GM10248 (cell line): ENCODE measurements at regions not wholly inside any gene's neighbourhood (a gene's known extent, or its start where the extent isn't known, plus 50 kb on each side); places are given as distances from the start of the nearest gene placed in this dataset.

Experiments
- CTCF ChIA-PET: fragments of 300-600 bp; sonication (Branson Sonifier 250); formaldehyde crosslinking; extraction: SDS; loops from one replicate; lab custom pipeline; 2021; ENCODE audit warnings: antibody characterized with exemption; lab: Yijun Ruan, JAX
- POLR2A ChIA-PET: fragments of 350-650 bp; sonication (Branson Sonifier 250); formaldehyde crosslinking; extraction: SDS; loops from one replicate; lab custom pipeline; 2020; ENCODE audit warnings: antibody characterized with exemption; lab: Yijun Ruan, JAX
- DNase-seq: peaks from one replicate; pipeline ENCODE4 v3.0.0; 2012; ENCODE audit errors: extremely low spot score
- TF ChIP-seq, protein P1 (sequence below): IDR thresholded peaks from 2 replicates; pipeline ENCODE4 v1.5.1; 2012; ENCODE audit warnings: mild to moderate bottlenecking, low read depth; ENCODE audit errors: extremely low read depth, missing control alignments, control extremely low read depth

DNA sequence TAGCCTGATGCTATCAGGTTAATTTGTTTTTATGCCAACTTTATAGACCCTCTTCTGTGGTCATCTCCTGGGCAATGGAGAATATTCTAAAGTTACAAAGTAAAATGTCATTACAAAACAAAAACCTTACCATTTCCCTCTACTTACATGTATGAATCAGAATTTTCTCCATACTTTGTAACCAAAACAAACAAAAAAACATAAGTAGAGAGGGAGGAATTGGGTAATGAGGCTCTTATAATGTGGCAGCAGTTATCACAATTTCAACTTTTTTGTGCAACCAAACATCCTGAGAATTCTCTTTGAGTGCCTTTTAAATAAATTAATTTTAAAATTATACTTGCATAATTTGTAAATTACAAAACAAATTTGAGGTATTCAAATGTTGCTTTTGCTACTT lies 332.8 kb downstream of the TXNL1 start:
- POLR2A ChIA-PET = no interaction called here
- DNase-seq = no peak
- CTCF ChIA-PET = no interaction called here
- TF ChIP-seq, protein P1, sequence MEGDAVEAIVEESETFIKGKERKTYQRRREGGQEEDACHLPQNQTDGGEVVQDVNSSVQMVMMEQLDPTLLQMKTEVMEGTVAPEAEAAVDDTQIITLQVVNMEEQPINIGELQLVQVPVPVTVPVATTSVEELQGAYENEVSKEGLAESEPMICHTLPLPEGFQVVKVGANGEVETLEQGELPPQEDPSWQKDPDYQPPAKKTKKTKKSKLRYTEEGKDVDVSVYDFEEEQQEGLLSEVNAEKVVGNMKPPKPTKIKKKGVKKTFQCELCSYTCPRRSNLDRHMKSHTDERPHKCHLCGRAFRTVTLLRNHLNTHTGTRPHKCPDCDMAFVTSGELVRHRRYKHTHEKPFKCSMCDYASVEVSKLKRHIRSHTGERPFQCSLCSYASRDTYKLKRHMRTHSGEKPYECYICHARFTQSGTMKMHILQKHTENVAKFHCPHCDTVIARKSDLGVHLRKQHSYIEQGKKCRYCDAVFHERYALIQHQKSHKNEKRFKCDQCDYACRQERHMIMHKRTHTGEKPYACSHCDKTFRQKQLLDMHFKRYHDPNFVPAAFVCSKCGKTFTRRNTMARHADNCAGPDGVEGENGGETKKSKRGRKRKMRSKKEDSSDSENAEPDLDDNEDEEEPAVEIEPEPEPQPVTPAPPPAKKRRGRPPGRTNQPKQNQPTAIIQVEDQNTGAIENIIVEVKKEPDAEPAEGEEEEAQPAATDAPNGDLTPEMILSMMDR = no peak

DNA sequence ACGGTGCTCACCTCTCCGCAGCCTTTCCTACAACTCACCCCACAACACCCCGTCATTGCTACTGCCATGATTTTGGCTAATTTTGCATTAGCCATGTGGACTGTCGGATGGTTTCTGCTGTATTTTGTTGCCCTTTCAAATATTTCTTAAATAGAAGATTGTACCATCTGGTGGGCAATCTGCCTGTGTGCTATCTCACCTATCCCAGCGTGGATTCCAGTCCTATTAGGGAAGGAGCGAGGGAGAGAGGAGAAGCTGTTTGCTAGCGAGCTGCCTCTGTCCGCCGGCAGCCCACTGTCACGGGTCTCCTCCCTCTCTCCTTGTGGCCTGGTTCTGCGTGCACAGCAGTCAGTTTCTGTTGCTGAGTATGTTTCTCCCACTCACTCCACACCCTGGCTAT lies 336.2 kb downstream of the TXNL1 start:
- TF ChIP-seq, protein P1 = no peak
- no peak for DNase-seq
- ChIA-PET CTCF (interaction anchor here (1.4 kb wide), 1 partner anchor 17 kb away, joined by 3 read pairs; no protein-coding TSS in a partner anchor), POLR2A (no interaction called here)

DNA sequence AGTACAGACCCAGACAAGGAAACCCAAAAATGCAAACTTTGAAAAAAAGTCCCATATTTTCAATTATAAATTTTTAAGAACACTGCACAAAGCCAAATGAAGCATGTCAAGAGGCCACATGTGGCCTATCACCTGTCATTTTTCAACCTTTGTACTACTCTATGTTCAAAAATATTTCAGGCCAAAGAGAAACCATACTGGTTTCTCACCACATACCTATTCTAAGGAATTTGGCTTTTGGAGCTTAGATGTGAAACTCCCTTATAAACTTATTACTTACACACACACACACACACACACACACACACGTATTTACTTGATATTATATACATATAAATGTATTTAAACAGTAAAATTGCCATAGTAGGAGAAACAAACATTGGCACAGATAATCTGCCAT lies 338.7 kb downstream of the TXNL1 start:
- TF ChIP-seq, protein P1 = no peak
- ChIA-PET CTCF (no interaction called here), POLR2A (no interaction called here)
- DNase-seq = no peak

DNA sequence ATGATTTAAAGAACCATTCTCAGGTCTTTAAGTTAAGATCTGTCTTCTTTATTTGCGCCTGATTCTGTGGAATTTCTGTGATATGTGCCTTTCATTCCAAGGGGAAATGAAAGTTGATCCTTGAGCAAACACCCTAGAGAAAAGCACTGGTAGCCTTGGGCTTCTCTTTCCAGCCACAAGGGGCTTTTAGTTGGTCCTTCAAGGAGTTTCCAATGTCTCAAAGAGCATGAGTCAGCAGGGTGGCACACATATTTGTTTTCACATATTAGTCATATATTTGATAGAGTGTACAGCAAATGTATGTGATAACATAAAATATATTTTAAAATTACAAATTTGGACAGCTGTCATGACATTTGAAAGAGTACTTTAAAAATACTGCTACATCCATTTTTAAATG lies 339.5 kb downstream of the TXNL1 start:
- TF ChIP-seq, protein P1 = no peak
- CTCF ChIA-PET = interaction anchor here (1.0 to 1.4 kb wide), 2 partner anchors 10 to 12 kb away, joined by 3 read pairs; no protein-coding TSS in a partner anchor
- no peak for DNase-seq
- POLR2A ChIA-PET = no interaction called here

DNA sequence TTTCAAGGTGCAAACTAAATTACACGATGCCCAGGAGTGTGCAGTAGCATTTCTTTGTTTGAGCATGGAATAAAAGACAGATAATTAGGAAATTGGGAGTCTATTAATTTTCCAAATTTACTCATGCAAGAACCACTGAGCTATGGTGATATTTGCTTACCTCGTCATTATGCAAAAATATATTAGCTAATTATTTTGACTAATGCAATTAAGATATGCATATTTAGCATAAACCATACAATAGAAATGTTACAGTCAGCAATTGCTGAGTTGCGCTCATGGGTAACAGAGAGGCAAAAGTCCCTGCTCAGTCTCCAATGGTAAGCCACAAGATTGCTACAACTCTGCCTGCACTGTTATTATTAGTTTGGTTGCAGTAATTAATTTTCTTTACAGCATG lies 342.0 kb downstream of the TXNL1 start:
- ChIA-PET CTCF (interaction anchor here (1.1 to 1.2 kb wide), 3 partner anchors 8 to 16 kb away, joined by 3 read pairs; no protein-coding TSS in a partner anchor), POLR2A (no interaction called here)
- no peak for DNase-seq
- TF ChIP-seq, protein P1 = no peak

DNA sequence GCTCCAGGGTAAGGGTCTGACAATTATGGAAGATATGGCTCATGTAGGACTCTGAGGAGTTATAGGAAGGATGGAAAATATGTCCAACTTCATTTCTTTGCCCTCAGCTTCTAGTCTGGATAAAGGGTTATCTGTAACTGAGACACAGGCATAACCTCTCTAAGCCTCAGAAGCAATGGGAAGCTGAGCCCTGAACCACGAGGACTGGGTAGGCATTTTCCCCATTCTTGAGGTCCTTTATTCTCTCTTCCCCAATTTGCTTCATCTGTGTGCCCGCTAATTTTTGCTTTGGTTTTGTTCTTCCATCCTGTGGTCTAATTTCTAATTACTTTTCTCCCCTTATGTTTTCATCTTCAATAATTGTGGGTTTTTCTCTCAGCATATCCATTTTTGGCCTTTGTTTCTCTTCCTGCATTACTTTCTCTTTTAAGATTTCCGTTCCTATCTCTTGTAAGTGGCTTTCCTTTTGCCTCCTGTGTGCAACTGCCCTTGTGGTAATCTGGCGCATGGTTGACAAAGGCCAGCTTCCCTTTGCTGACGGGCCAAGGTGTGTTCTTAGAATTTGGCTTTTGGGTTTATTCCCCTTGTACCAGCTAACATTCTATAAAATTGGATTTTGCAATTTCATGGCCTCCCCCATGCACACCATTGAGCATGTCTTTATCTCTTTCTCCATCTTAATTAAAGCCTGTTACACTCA lies 343.8 kb downstream of the TXNL1 start:
- TF ChIP-seq, protein P1 = no peak
- POLR2A ChIA-PET = no interaction called here
- no peak for DNase-seq
- CTCF ChIA-PET = interaction anchor here (1.5 kb wide), 1 partner anchor 25 kb away, joined by 4 read pairs; no protein-coding TSS in a partner anchor
